K562 (cell line): ENCODE measurements at regions not wholly inside any gene's neighbourhood (a gene's known extent, or its start where the extent isn't known, plus 50 kb on each side); places are given as distances from the start of the nearest gene placed in this dataset.

Experiments
- C11orf30 ChIP-seq: fragments of 450-650 bp; IDR thresholded peaks from 2 replicates; pipeline ENCODE4 v1.6.1; 2016; ENCODE audit warnings: low read depth, mild to moderate bottlenecking
- CBFA2T3 ChIP-seq: fragments of 450-650 bp; IDR thresholded peaks from 2 replicates; pipeline ENCODE4 v1.6.1; 2017
- ELF2 ChIP-seq: fragments of 250-450 bp; sonication (Bioruptor Pico); IDR thresholded peaks from 2 replicates; pipeline ENCODE4 v1.5.0; 2021; ENCODE audit warnings: mild to moderate bottlenecking
- FOXK1 ChIP-seq: sonication (generic); formaldehyde crosslinking; IDR thresholded peaks from 2 replicates; pipeline ENCODE4 v1.8.0; 2022; ENCODE audit warnings: missing genetic modification reagents, mild to moderate bottlenecking, borderline replicate concordance
- MAFF ChIP-seq: IDR thresholded peaks from 2 replicates; pipeline ENCODE4 v1.6.1; 2012; ENCODE audit warnings: low read length, improper control_type of control experiment
- MTF1 ChIP-seq: fragments of 250-450 bp; sonication (Bioruptor Pico); IDR thresholded peaks from 2 replicates; pipeline ENCODE4 v1.9.0; 2021; ENCODE audit warnings: moderate library complexity, mild to moderate bottlenecking, inconsistent platforms, borderline replicate concordance
- MXI1 ChIP-seq: IDR thresholded peaks from 2 replicates; pipeline ENCODE4 v1.6.1; 2011; ENCODE audit warnings: low read depth, mild to moderate bottlenecking, improper control_type of control experiment, low read length
- NFE2 ChIP-seq: IDR thresholded peaks from 2 replicates; pipeline ENCODE4 v1.6.1; 2014; ENCODE audit warnings: antibody characterized with exemption, low read depth
- NFIX ChIP-seq: fragments of 250-450 bp; sonication (Bioruptor Pico); IDR thresholded peaks from 2 replicates; pipeline ENCODE4 v1.4.0; 2020; ENCODE audit warnings: low read depth, mild to moderate bottlenecking, moderate library complexity
- PHB ChIP-seq: fragments of 250-450 bp; sonication (Bioruptor Pico); IDR thresholded peaks from 2 replicates; pipeline ENCODE4 v1.5.0; 2021
- PHF8 ChIP-seq: fragments of 200-600 bp; sonication (generic); IDR thresholded peaks from 2 replicates; pipeline ENCODE4 v1.6.1; 2012; ENCODE audit warnings: mixed run types, mild to moderate bottlenecking, inconsistent platforms, low read length, moderate library complexity, borderline replicate concordance
- RBM25 ChIP-seq: fragments of 200-400 bp; formaldehyde crosslinking; IDR thresholded peaks from 2 replicates; pipeline ENCODE4 v1.6.1; 2018; ENCODE audit warnings: low read length, low read depth, moderate library complexity; ENCODE audit not compliant: severe bottlenecking
- RERE ChIP-seq: sonication (generic); formaldehyde crosslinking; IDR thresholded peaks from 2 replicates; pipeline ENCODE4 v1.8.0; 2023; ENCODE audit warnings: missing genetic modification reagents, mild to moderate bottlenecking, borderline replicate concordance
- TOE1 ChIP-seq, 2 experiments: fragments of 450-650 bp in 1 of 2; sonication (generic) in 1 of 2; formaldehyde crosslinking in 1 of 2; IDR thresholded peaks; 2 replicates each; pipeline versions ENCODE4 v1.7.1 to v1.8.0; 2016 to 2022; ENCODE audit warnings: borderline replicate concordance in 2 of 2, mild to moderate bottlenecking in 2 of 2, antibody characterized with exemption in 1 of 2, inconsistent platforms in 1 of 2, low read depth in 1 of 2, missing genetic modification reagents in 1 of 2, moderate library complexity in 1 of 2
- ZBTB7A ChIP-seq: IDR thresholded peaks from 2 replicates; pipeline ENCODE4 v1.6.1; 2011; ENCODE audit warnings: low read depth, mild to moderate bottlenecking, low read length, moderate library complexity, borderline replicate concordance; ENCODE audit not compliant: control insufficient read depth
- ZKSCAN8 ChIP-seq: fragments of 200-800 bp; sonication (Bioruptor generic); IDR thresholded peaks from 2 replicates; pipeline ENCODE4 v1.6.1; 2016; ENCODE audit warnings: missing genetic modification characterization, missing compliant biosample characterization
- ZNF212 ChIP-seq: fragments of 450-650 bp; formaldehyde crosslinking; IDR thresholded peaks from 2 replicates; pipeline ENCODE4 v1.4.0; 2020; ENCODE audit warnings: mild to moderate bottlenecking
- ZNF311 ChIP-seq: fragments of 250-450 bp; sonication (Bioruptor Pico); IDR thresholded peaks from 2 replicates; pipeline ENCODE4 v1.4.0; 2020; ENCODE audit warnings: mild to moderate bottlenecking, moderate library complexity
- TF ChIP-seq, protein P1 (sequence below): fragments of 450-650 bp; IDR thresholded peaks from 2 replicates; pipeline ENCODE4 v1.6.1; 2016; ENCODE audit warnings: mild to moderate bottlenecking

- TF ChIP-seq ZBTB7A (no peak), C11orf30 (peak; percentile 75), ELF2 (CRISPR knock-in tag) (peak; percentile 41; the same call in 1 of the 2 replicates), RBM25 (no peak), ZNF311 (CRISPR knock-in tag) (peak; percentile 87), MTF1 (no peak), NFIX (CRISPR knock-in tag) (no peak), MXI1 (no peak), FOXK1 (CRISPR knock-in tag) (no peak), NFE2 (peak; percentile 53; the same call in 1 of the 2 replicates), ZKSCAN8 (CRISPR knock-in tag) (no peak), RERE (CRISPR knock-in tag) (no peak), MAFF (0 out of 2 replicates have a peak, but pooled peaks have one; percentile 1), PHB (CRISPR knock-in tag) (no peak), ZNF212 (CRISPR knock-in tag) (no peak), TOE1 (IDR thresholded peaks at IDR 0.05; ENCODE audit: borderline replicate concordance) (0 out of 2 replicates have a peak, but pooled peaks have one; percentile 46), TOE1 (CRISPR knock-in tag; IDR thresholded peaks at IDR 0.05; ENCODE audit: borderline replicate concordance, low read depth) (no peak), CBFA2T3 (peak; percentile 48), PHF8 (no peak)
- TF ChIP-seq, protein P1, sequence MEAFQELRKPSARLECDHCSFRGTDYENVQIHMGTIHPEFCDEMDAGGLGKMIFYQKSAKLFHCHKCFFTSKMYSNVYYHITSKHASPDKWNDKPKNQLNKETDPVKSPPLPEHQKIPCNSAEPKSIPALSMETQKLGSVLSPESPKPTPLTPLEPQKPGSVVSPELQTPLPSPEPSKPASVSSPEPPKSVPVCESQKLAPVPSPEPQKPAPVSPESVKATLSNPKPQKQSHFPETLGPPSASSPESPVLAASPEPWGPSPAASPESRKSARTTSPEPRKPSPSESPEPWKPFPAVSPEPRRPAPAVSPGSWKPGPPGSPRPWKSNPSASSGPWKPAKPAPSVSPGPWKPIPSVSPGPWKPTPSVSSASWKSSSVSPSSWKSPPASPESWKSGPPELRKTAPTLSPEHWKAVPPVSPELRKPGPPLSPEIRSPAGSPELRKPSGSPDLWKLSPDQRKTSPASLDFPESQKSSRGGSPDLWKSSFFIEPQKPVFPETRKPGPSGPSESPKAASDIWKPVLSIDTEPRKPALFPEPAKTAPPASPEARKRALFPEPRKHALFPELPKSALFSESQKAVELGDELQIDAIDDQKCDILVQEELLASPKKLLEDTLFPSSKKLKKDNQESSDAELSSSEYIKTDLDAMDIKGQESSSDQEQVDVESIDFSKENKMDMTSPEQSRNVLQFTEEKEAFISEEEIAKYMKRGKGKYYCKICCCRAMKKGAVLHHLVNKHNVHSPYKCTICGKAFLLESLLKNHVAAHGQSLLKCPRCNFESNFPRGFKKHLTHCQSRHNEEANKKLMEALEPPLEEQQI = peak; percentile 85
Observed at GRCh38 chr11:86193297-86194095, 51.1 kb upstream of the EED start (continued).
